ENCODE measurements at regions not wholly inside any gene's neighbourhood (a gene's known extent, or its start where the extent isn't known, plus 50 kb on each side); places are given as distances from the start of the nearest gene placed in this dataset.

- Mint-ChIP-seq H3K9me3 (peaks cover 46% of the 10 kb centered on the region), H3K4me3 (no peak overlapping the region), H3K27ac (no peak overlapping the region), H3K36me3 (no peaks in the 10 kb centered on the region), H3K27me3 (ENCODE audit: low read depth) (no peaks in the 10 kb centered on the region), H3K4me1 (no peaks in the 10 kb centered on the region)
- TF ChIP-seq, protein P1, sequence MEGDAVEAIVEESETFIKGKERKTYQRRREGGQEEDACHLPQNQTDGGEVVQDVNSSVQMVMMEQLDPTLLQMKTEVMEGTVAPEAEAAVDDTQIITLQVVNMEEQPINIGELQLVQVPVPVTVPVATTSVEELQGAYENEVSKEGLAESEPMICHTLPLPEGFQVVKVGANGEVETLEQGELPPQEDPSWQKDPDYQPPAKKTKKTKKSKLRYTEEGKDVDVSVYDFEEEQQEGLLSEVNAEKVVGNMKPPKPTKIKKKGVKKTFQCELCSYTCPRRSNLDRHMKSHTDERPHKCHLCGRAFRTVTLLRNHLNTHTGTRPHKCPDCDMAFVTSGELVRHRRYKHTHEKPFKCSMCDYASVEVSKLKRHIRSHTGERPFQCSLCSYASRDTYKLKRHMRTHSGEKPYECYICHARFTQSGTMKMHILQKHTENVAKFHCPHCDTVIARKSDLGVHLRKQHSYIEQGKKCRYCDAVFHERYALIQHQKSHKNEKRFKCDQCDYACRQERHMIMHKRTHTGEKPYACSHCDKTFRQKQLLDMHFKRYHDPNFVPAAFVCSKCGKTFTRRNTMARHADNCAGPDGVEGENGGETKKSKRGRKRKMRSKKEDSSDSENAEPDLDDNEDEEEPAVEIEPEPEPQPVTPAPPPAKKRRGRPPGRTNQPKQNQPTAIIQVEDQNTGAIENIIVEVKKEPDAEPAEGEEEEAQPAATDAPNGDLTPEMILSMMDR (IDR thresholded peaks at IDR 0.05; ENCODE audit: unreplicated experiment) = no peak
- DNase-seq (ENCODE audit: low spot score in 2 of 2, unreplicated experiment in 2 of 2) = no peak
Observed at GRCh38 chrX:36562986-36563385, 445.2 kb upstream of the FAM47C start.

DNA sequence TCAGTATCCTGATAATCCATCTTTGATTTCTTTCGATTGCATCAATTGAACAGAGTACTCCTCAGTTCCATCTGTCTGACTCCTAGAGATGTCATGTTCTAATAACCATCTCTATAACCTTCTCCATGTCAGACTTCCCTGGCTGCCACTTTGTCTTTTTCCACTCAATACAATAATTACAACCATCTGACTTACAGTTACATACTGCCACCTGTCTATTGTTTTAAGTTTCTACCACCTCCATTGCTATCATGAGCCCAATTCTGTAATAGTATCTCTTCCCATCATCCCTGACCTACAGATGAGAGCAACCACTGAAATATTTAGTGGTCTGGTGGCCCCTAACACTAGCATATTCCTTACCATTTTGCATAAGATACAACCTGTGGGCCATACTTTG is 439.2 kb upstream of the FAM47C start:
- H3K4me1 Mint-ChIP-seq = no peaks in the 10 kb centered on the region
- DNase-seq (ENCODE audit: low spot score in 2 of 2, unreplicated experiment in 2 of 2) = no peak
- no peaks in the 10 kb centered on the region for H3K36me3 Mint-ChIP-seq
- no peak overlapping the region for H3K4me3 Mint-ChIP-seq
- H3K9me3 Mint-ChIP-seq = peaks cover 40% of the 10 kb centered on the region
- no peak overlapping the region for H3K27ac Mint-ChIP-seq
- TF ChIP-seq, protein P1 (IDR thresholded peaks at IDR 0.05; ENCODE audit: unreplicated experiment) = no peak
- no peaks in the 10 kb centered on the region for H3K27me3 Mint-ChIP-seq (ENCODE audit: low read depth)

- TF ChIP-seq, protein P1 (IDR thresholded peaks at IDR 0.05; ENCODE audit: unreplicated experiment) = no peak
- Mint-ChIP-seq H3K4me3 (no peak overlapping the region), H3K27ac (no peak overlapping the region), H3K4me1 (no peaks in the 10 kb centered on the region), H3K9me3 (peaks cover 33% of the 10 kb centered on the region), H3K27me3 (ENCODE audit: low read depth) (no peaks in the 10 kb centered on the region), H3K36me3 (no peaks in the 10 kb centered on the region)
- no peak for DNase-seq (ENCODE audit: low spot score in 2 of 2, unreplicated experiment in 2 of 2)
Observed at GRCh38 chrX:36573720-36574119, 434.4 kb upstream of the FAM47C start.

GRCh38 chrX:36575670-36576069 is 432.5 kb upstream of the FAM47C start:
- H3K9me3 Mint-ChIP-seq = peaks cover 32% of the 10 kb centered on the region
- no peaks in the 10 kb centered on the region for H3K4me1 Mint-ChIP-seq
- H3K27ac Mint-ChIP-seq = no peak overlapping the region
- TF ChIP-seq, protein P1 (IDR thresholded peaks at IDR 0.05; ENCODE audit: unreplicated experiment) = no peak
- H3K27me3 Mint-ChIP-seq (ENCODE audit: low read depth) = no peaks in the 10 kb centered on the region
- DNase-seq (ENCODE audit: low spot score in 2 of 2, unreplicated experiment in 2 of 2) = no peak
- no peaks in the 10 kb centered on the region for H3K36me3 Mint-ChIP-seq
- H3K4me3 Mint-ChIP-seq = no peak overlapping the region

GRCh38 chrX:36577006-36577405 is 431.2 kb upstream of the FAM47C start:
- H3K36me3 Mint-ChIP-seq = no peaks in the 10 kb centered on the region
- H3K27ac Mint-ChIP-seq = no peak overlapping the region
- H3K27me3 Mint-ChIP-seq (ENCODE audit: low read depth) = no peaks in the 10 kb centered on the region
- no peaks in the 10 kb centered on the region for H3K4me1 Mint-ChIP-seq
- peaks cover 37% of the 10 kb centered on the region for H3K9me3 Mint-ChIP-seq
- TF ChIP-seq, protein P1 (IDR thresholded peaks at IDR 0.05; ENCODE audit: unreplicated experiment) = no peak
- H3K4me3 Mint-ChIP-seq = no peak overlapping the region
- DNase-seq (ENCODE audit: low spot score in 2 of 2, unreplicated experiment in 2 of 2) = no peak

GRCh38 chrX:36581030-36581429 is 427.1 kb upstream of the FAM47C start:
- Mint-ChIP-seq H3K9me3 (peaks cover 47% of the 10 kb centered on the region), H3K4me1 (no peaks in the 10 kb centered on the region), H3K27me3 (ENCODE audit: low read depth) (no peaks in the 10 kb centered on the region), H3K27ac (no peak overlapping the region), H3K36me3 (no peaks in the 10 kb centered on the region), H3K4me3 (no peak overlapping the region)
- TF ChIP-seq, protein P1 (IDR thresholded peaks at IDR 0.05; ENCODE audit: unreplicated experiment) = no peak
- no peak for DNase-seq (ENCODE audit: low spot score in 2 of 2, unreplicated experiment in 2 of 2)

Measured in mesothelial cell of epicardium (in vitro differentiated cells).